ENCODE measurements at regions not wholly inside any gene's neighbourhood (a gene's known extent, or its start where the extent isn't known, plus 50 kb on each side); places are given as distances from the start of the nearest gene placed in this dataset.

DNA sequence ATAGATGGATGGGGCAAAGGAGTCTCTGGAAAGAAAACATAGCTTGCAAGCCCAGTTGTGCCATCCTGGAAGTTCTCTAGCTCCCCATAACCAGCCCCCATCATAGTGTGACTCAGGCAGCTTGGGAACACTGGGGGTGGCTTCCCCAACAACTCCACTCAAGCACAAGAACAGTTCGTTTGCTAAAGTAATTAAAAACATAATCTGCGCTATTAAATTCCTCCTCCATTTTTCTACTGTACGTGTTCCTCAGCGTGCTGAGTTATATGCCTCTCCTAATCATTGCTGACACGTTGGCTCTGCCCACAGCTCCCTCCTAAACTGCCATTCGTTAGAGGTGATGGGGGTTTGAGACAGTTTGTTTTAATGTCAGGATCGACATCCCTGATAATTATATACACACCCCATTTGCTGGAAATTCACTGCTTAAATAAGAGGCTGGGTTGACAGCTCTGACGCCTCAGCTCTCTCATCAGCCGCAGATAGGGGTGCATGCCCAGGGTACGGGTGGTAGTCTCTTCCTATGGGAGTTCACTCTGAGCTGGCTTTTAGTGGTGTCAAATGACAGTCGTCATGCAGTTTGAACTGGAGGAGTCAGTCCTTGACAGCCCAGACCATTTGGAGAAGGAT lies 59.5 kb upstream of the SEZ6L start (continued):
- TF ChIP-seq, protein P1, sequence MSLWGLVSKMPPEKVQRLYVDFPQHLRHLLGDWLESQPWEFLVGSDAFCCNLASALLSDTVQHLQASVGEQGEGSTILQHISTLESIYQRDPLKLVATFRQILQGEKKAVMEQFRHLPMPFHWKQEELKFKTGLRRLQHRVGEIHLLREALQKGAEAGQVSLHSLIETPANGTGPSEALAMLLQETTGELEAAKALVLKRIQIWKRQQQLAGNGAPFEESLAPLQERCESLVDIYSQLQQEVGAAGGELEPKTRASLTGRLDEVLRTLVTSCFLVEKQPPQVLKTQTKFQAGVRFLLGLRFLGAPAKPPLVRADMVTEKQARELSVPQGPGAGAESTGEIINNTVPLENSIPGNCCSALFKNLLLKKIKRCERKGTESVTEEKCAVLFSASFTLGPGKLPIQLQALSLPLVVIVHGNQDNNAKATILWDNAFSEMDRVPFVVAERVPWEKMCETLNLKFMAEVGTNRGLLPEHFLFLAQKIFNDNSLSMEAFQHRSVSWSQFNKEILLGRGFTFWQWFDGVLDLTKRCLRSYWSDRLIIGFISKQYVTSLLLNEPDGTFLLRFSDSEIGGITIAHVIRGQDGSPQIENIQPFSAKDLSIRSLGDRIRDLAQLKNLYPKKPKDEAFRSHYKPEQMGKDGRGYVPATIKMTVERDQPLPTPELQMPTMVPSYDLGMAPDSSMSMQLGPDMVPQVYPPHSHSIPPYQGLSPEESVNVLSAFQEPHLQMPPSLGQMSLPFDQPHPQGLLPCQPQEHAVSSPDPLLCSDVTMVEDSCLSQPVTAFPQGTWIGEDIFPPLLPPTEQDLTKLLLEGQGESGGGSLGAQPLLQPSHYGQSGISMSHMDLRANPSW (CRISPR knock-in tag; conservative IDR thresholded peaks at IDR 0.05; ENCODE audit: low read depth): no peak
- TF ChIP-seq ETV6 (CRISPR knock-in tag; IDR thresholded peaks at IDR 0.05): no peak
- no peak for TF ChIP-seq SMAD4 (CRISPR knock-in tag; IDR thresholded peaks at IDR 0.05)
- TF ChIP-seq HMGA2 (CRISPR knock-in tag; IDR thresholded peaks at IDR 0.05): no peak
- no peak for TF ChIP-seq ZNF138 (CRISPR knock-in tag; conservative IDR thresholded peaks at IDR 0.05)

DNA sequence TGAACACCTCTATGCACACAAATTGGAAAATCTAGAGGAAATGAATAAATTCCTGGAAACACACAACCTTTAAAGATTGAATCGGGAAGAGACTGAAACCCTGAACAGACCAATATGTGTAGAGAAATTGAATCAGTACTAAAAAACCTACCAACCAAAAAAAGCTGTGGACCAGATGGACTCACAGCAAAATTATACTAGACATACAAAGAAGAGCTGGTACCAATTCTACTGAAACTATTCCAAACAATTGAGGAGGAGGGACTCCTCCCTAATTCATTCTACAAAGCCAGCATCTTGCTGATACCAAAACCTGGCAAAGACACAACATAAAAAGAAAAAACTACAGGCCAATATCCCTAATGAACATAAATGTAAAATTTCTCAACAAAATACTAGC lies 54.4 kb upstream of the SEZ6L start:
- H3K36me3 Mint-ChIP-seq: peaks cover 3% of the 10 kb centered on the region; the same call in 1 of the 2 replicates
- no peak overlapping the region for H3K27ac Mint-ChIP-seq
- H3K4me3 Mint-ChIP-seq: no peak overlapping the region
- CTCF ChIA-PET: interaction anchor here (1.0 kb wide), 1 partner anchor 57 kb away, joined by 4 read pairs; no protein-coding TSS in a partner anchor
- TF ChIP-seq, protein P2, sequence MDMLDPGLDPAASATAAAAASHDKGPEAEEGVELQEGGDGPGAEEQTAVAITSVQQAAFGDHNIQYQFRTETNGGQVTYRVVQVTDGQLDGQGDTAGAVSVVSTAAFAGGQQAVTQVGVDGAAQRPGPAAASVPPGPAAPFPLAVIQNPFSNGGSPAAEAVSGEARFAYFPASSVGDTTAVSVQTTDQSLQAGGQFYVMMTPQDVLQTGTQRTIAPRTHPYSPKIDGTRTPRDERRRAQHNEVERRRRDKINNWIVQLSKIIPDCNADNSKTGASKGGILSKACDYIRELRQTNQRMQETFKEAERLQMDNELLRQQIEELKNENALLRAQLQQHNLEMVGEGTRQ (CRISPR knock-in tag; IDR thresholded peaks at IDR 0.05): no peak
- no peak for TF ChIP-seq HMGA2 (CRISPR knock-in tag; IDR thresholded peaks at IDR 0.05)
- TF ChIP-seq JUN (CRISPR knock-in tag; IDR thresholded peaks at IDR 0.05): no peak
- TF ChIP-seq KAT7 (CRISPR knock-in tag; IDR thresholded peaks at IDR 0.05; ENCODE audit: borderline replicate concordance): no peak
- no peak for TF ChIP-seq TP53 (CRISPR knock-in tag; IDR thresholded peaks at IDR 0.05)
- ATAC-seq: no peak
- H3K9me3 Mint-ChIP-seq: peaks cover 14% of the 10 kb centered on the region
- POLR2A ChIA-PET: no interaction called here
- peaks cover 8% of the 10 kb centered on the region for H3K4me1 Mint-ChIP-seq
- DNase-seq (ENCODE audit: low spot score): no peak
- peaks cover 9% of the 10 kb centered on the region for H3K27me3 Mint-ChIP-seq (ENCODE audit: low read depth)

DNA sequence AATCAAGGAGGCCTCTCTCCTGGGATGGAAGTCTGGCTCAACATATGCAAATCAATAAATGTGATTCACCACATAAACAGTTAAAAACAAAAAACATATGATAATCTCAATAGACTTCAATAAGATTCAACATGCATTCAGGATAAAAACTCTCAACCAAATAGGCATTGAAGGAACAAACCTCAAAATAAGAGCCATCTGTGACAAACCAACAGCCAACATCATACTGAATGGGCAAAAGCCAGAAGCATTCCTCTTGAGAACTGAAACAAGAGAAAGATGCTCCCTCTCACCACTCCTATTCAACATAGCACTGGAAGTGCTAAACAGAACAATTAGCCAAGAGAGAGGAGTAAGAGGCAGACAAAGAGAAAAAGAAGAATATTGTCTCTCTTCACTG lies 54.0 kb upstream of the SEZ6L start:
- ATAC-seq (no peak), DNase-seq (ENCODE audit: low spot score) (no peak)
- H3K36me3 Mint-ChIP-seq: peaks cover 3% of the 10 kb centered on the region; the same call in 1 of the 2 replicates
- H3K9me3 Mint-ChIP-seq: peaks cover 10% of the 10 kb centered on the region
- ChIA-PET CTCF (interaction anchor here (0.7 kb wide), 1 partner anchor 450 kb away, joined by 3 read pairs; no protein-coding TSS in a partner anchor), POLR2A (no interaction called here)
- peaks cover 9% of the 10 kb centered on the region for H3K27me3 Mint-ChIP-seq (ENCODE audit: low read depth)
- H3K27ac Mint-ChIP-seq: no peak overlapping the region
- peaks cover 8% of the 10 kb centered on the region for H3K4me1 Mint-ChIP-seq
- H3K4me3 Mint-ChIP-seq: no peak overlapping the region
- TF ChIP-seq, protein P3, sequence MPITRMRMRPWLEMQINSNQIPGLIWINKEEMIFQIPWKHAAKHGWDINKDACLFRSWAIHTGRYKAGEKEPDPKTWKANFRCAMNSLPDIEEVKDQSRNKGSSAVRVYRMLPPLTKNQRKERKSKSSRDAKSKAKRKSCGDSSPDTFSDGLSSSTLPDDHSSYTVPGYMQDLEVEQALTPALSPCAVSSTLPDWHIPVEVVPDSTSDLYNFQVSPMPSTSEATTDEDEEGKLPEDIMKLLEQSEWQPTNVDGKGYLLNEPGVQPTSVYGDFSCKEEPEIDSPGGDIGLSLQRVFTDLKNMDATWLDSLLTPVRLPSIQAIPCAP (CRISPR knock-in tag; IDR thresholded peaks at IDR 0.05): no peak
- no peak for TF ChIP-seq SOX15 (CRISPR knock-in tag; IDR thresholded peaks at IDR 0.05)
- TF ChIP-seq, protein P4, sequence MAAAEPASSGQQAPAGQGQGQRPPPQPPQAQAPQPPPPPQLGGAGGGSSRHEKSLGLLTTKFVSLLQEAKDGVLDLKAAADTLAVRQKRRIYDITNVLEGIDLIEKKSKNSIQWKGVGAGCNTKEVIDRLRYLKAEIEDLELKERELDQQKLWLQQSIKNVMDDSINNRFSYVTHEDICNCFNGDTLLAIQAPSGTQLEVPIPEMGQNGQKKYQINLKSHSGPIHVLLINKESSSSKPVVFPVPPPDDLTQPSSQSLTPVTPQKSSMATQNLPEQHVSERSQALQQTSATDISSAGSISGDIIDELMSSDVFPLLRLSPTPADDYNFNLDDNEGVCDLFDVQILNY (CRISPR knock-in tag; IDR thresholded peaks at IDR 0.05): no peak
- TF ChIP-seq NFE2L1 (CRISPR knock-in tag; IDR thresholded peaks at IDR 0.05): no peak
- TF ChIP-seq CBFB (CRISPR knock-in tag; IDR thresholded peaks at IDR 0.05; ENCODE audit: low read depth): no peak
- no peak for TF ChIP-seq SP1 (CRISPR knock-in tag; conservative IDR thresholded peaks at IDR 0.05)
- no peak for TF ChIP-seq GABPB1 (CRISPR knock-in tag; IDR thresholded peaks at IDR 0.05)
- TF ChIP-seq, protein P5, sequence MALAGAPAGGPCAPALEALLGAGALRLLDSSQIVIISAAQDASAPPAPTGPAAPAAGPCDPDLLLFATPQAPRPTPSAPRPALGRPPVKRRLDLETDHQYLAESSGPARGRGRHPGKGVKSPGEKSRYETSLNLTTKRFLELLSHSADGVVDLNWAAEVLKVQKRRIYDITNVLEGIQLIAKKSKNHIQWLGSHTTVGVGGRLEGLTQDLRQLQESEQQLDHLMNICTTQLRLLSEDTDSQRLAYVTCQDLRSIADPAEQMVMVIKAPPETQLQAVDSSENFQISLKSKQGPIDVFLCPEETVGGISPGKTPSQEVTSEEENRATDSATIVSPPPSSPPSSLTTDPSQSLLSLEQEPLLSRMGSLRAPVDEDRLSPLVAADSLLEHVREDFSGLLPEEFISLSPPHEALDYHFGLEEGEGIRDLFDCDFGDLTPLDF (CRISPR knock-in tag; IDR thresholded peaks at IDR 0.05): no peak
- TF ChIP-seq TEAD1 (CRISPR knock-in tag; IDR thresholded peaks at IDR 0.05): no peak
- TF ChIP-seq, protein P6, sequence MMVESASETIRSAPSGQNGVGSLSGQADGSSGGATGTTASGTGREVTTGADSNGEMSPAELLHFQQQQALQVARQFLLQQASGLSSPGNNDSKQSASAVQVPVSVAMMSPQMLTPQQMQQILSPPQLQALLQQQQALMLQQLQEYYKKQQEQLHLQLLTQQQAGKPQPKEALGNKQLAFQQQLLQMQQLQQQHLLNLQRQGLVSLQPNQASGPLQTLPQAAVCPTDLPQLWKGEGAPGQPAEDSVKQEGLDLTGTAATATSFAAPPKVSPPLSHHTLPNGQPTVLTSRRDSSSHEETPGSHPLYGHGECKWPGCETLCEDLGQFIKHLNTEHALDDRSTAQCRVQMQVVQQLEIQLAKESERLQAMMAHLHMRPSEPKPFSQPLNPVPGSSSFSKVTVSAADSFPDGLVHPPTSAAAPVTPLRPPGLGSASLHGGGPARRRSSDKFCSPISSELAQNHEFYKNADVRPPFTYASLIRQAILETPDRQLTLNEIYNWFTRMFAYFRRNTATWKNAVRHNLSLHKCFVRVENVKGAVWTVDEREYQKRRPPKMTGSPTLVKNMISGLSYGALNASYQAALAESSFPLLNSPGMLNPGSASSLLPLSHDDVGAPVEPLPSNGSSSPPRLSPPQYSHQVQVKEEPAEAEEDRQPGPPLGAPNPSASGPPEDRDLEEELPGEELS (CRISPR knock-in tag; IDR thresholded peaks at IDR 0.05): no peak
- TF ChIP-seq, protein P7, sequence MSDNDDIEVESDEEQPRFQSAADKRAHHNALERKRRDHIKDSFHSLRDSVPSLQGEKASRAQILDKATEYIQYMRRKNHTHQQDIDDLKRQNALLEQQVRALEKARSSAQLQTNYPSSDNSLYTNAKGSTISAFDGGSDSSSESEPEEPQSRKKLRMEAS (CRISPR knock-in tag; IDR thresholded peaks at IDR 0.05): no peak
- TF ChIP-seq, protein P2 (CRISPR knock-in tag; IDR thresholded peaks at IDR 0.05): no peak
- TF ChIP-seq NR1H2 (CRISPR knock-in tag; IDR thresholded peaks at IDR 0.05): no peak
- TF ChIP-seq, protein P8, sequence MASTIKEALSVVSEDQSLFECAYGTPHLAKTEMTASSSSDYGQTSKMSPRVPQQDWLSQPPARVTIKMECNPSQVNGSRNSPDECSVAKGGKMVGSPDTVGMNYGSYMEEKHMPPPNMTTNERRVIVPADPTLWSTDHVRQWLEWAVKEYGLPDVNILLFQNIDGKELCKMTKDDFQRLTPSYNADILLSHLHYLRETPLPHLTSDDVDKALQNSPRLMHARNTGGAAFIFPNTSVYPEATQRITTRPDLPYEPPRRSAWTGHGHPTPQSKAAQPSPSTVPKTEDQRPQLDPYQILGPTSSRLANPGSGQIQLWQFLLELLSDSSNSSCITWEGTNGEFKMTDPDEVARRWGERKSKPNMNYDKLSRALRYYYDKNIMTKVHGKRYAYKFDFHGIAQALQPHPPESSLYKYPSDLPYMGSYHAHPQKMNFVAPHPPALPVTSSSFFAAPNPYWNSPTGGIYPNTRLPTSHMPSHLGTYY (CRISPR knock-in tag; IDR thresholded peaks at IDR 0.05): no peak
- TF ChIP-seq JUN (CRISPR knock-in tag; IDR thresholded peaks at IDR 0.05): no peak
- TF ChIP-seq OVOL2 (CRISPR knock-in tag; IDR thresholded peaks at IDR 0.05; ENCODE audit: borderline replicate concordance): no peak

All from WTC11 (cell line).